Neural progenitor cell (in vitro differentiated cells): ENCODE measurements at regions not wholly inside any gene's neighbourhood (a gene's known extent, or its start where the extent isn't known, plus 50 kb on each side); places are given as distances from the start of the nearest gene placed in this dataset.
"Not testable (repeated sequence)": the region's sequence is repeated elsewhere in the genome, so short reads cannot be mapped to it uniquely, and the experiment has no call there.

ENCODE experiments used
- DNase-seq: peaks from one replicate; pipeline ENCODE4 v3.0.0-alpha.2; 2016; ENCODE audit warnings: low spot score
- H2AFZ ChIP-seq: fragments of 200-600 bp; sonication (generic); replicated peaks from 2 replicates; pipeline ENCODE4 v1.6.1; 2016; ENCODE audit warnings: antibody characterized with exemption
- H3F3A ChIP-seq: fragments of 200-600 bp; sonication (generic); 2 replicates; pipeline ENCODE4 v1.6.1; 2016; ENCODE audit warnings: antibody characterized with exemption, low read depth
- H3K27ac ChIP-seq: fragments of 200-600 bp; sonication (generic); 2 replicates; pipeline ENCODE4 v1.5.1; 2016; ENCODE audit warnings: mild to moderate bottlenecking
- H3K27me3 ChIP-seq: fragments of 200-600 bp; sonication (generic); 2 replicates; pipeline ENCODE4 v1.6.1; 2016; ENCODE audit warnings: mild to moderate bottlenecking, moderate library complexity
- H3K36me3 ChIP-seq: fragments of 200-600 bp; sonication (generic); 2 replicates; pipeline ENCODE4 v1.5.1; 2016
- H3K4me1 ChIP-seq: fragments of 200-600 bp; sonication (generic); 2 replicates; pipeline ENCODE4 v1.6.1; 2016; ENCODE audit warnings: mixed run types
- H3K4me2 ChIP-seq: fragments of 200-600 bp; sonication (generic); 2 replicates; pipeline ENCODE4 v1.6.1; 2016
- H3K4me3 ChIP-seq: fragments of 200-600 bp; sonication (generic); 2 replicates; pipeline ENCODE4 v1.5.1; 2016
- H3K79me2 ChIP-seq: fragments of 200-600 bp; sonication (generic); 2 replicates; pipeline ENCODE4 v1.6.1; 2016; ENCODE audit warnings: low read depth
- H3K9ac ChIP-seq: fragments of 200-600 bp; sonication (generic); 2 replicates; pipeline ENCODE4 v1.6.1; 2016
- H3K9me3 ChIP-seq: fragments of 200-600 bp; sonication (generic); 2 replicates; pipeline ENCODE4 v1.5.1; 2016; ENCODE audit warnings: low read depth
- H4K20me1 ChIP-seq: fragments of 200-600 bp; sonication (generic); 2 replicates; pipeline ENCODE4 v1.6.1; 2016; ENCODE audit warnings: low read depth
- H3K27ac Mint-ChIP-seq: 3 replicates; pipeline ENCODE4 v1.8.0; 2021; ENCODE audit warnings: mixed read lengths
- H3K27me3 Mint-ChIP-seq: 2 replicates; pipeline ENCODE4 v1.8.0; 2022; ENCODE audit warnings: low read depth, mild to moderate bottlenecking, inconsistent platforms, moderate library complexity, mixed read lengths; ENCODE audit not compliant: insufficient read depth
- H3K36me3 Mint-ChIP-seq: 3 replicates; pipeline ENCODE4 v1.8.0; 2021; ENCODE audit warnings: mixed read lengths
- H3K4me1 Mint-ChIP-seq: 3 replicates; pipeline ENCODE4 v1.8.0; 2021; ENCODE audit warnings: mixed read lengths
- H3K4me3 Mint-ChIP-seq: 3 replicates; pipeline ENCODE4 v1.8.0; 2021; ENCODE audit warnings: mild to moderate bottlenecking, moderate library complexity, mixed read lengths
- H3K9me3 Mint-ChIP-seq: 3 replicates; pipeline ENCODE4 v1.8.0; 2020; ENCODE audit warnings: mixed read lengths
- EZH2 ChIP-seq: fragments of 200-600 bp; sonication (generic); IDR thresholded peaks from 2 replicates; pipeline ENCODE4 v1.6.1; 2017; ENCODE audit warnings: antibody characterized with exemption, mild to moderate bottlenecking, moderate library complexity
- EZH2phosphoT487 ChIP-seq: fragments of 200-600 bp; sonication (generic); IDR thresholded peaks from 2 replicates; pipeline ENCODE4 v1.6.1; 2017; ENCODE audit warnings: antibody characterized with exemption
- TF ChIP-seq, protein P1 (sequence below): fragments of 200-600 bp; sonication (generic); IDR thresholded peaks from 2 replicates; pipeline ENCODE4 v1.5.1; 2017; ENCODE audit warnings: antibody characterized with exemption, mild to moderate bottlenecking

GRCh38 chrX:1093586-1094421 lies 118.6 kb downstream of the CRLF2 start:
- DNase-seq, result no peak
- Histone ChIP-seq H3F3A (no peaks in the 10 kb centered on the region), H3K79me2 (no peaks in the 10 kb centered on the region), H3K4me3 (no peak overlapping the region), H3K27ac (no peak overlapping the region), H3K27me3 (no peaks in the 10 kb centered on the region), H2AFZ (peak overlapping the region; percentile 9), H3K4me2 (no peak overlapping the region), H4K20me1 (no peaks in the 10 kb centered on the region), H3K9ac (no peak overlapping the region), H3K36me3 (no peaks in the 10 kb centered on the region), H3K9me3 (no peaks in the 10 kb centered on the region), H3K4me1 (peaks cover 10% of the 10 kb centered on the region)
- Mint-ChIP-seq H3K4me1 (peaks cover 19% of the 10 kb centered on the region), H3K27ac (no peak overlapping the region), H3K27me3 (peaks cover 33% of the 10 kb centered on the region), H3K36me3 (peaks cover 2% of the 10 kb centered on the region), H3K4me3 (no peak overlapping the region), H3K9me3 (peaks cover 26% of the 10 kb centered on the region)
- TF ChIP-seq EZH2 (no peak), EZH2phosphoT487 (no peak)
- TF ChIP-seq, protein P1, sequence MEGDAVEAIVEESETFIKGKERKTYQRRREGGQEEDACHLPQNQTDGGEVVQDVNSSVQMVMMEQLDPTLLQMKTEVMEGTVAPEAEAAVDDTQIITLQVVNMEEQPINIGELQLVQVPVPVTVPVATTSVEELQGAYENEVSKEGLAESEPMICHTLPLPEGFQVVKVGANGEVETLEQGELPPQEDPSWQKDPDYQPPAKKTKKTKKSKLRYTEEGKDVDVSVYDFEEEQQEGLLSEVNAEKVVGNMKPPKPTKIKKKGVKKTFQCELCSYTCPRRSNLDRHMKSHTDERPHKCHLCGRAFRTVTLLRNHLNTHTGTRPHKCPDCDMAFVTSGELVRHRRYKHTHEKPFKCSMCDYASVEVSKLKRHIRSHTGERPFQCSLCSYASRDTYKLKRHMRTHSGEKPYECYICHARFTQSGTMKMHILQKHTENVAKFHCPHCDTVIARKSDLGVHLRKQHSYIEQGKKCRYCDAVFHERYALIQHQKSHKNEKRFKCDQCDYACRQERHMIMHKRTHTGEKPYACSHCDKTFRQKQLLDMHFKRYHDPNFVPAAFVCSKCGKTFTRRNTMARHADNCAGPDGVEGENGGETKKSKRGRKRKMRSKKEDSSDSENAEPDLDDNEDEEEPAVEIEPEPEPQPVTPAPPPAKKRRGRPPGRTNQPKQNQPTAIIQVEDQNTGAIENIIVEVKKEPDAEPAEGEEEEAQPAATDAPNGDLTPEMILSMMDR, result no peak

DNA sequence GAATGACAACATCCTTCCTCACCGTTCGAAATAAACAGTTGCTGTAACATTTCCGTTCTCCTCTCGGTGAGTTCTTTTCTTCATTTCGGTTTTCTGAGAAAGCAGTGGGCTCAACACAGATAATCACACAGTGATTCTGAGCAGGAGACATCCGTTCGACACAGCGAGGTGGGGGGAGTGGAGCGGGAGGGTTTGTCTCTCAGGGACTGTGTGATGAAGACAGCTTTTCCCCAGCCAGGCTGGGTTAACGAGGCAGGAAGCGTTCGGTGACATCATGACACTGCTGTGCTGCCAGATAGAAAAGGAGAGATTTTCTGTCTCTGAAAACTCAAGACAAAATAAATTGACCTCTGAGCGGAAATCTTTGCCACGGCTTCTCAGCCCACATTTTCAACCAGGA lies 119.3 kb downstream of the CRLF2 start:
- no peaks in the 10 kb centered on the region for H3F3A ChIP-seq
- no peaks in the 10 kb centered on the region for H3K36me3 ChIP-seq
- no peak overlapping the region for H2AFZ ChIP-seq
- no peaks in the 10 kb centered on the region for H3K9me3 ChIP-seq
- Mint-ChIP-seq H3K9me3 (peaks cover 20% of the 10 kb centered on the region), H3K27ac (no peak overlapping the region), H3K27me3 (peaks cover 28% of the 10 kb centered on the region), H3K4me1 (peaks cover 19% of the 10 kb centered on the region), H3K4me3 (no peak overlapping the region), H3K36me3 (peaks cover 2% of the 10 kb centered on the region)
- no peak overlapping the region for H3K9ac ChIP-seq
- H3K79me2 ChIP-seq, result no peaks in the 10 kb centered on the region
- peaks cover 10% of the 10 kb centered on the region for H3K4me1 ChIP-seq
- H4K20me1 ChIP-seq, result no peaks in the 10 kb centered on the region
- H3K4me3 ChIP-seq, result no peak overlapping the region
- H3K4me2 ChIP-seq, result no peak overlapping the region
- no peaks in the 10 kb centered on the region for H3K27me3 ChIP-seq
- TF ChIP-seq, protein P1, result no peak
- TF ChIP-seq EZH2phosphoT487 (no peak), EZH2 (no peak)
- H3K27ac ChIP-seq, result no peak overlapping the region
- no peak for DNase-seq

GRCh38 chrX:1086444-1087409 lies 125.7 kb downstream of the CRLF2 start:
- H3F3A ChIP-seq, result no peaks in the 10 kb centered on the region
- no peak overlapping the region for H3K4me2 ChIP-seq
- H3K9ac ChIP-seq, result no peak overlapping the region
- no peak for DNase-seq
- no peaks in the 10 kb centered on the region for H4K20me1 ChIP-seq
- peaks cover 31% of the 10 kb centered on the region for H3K9me3 Mint-ChIP-seq
- H3K4me3 ChIP-seq, result no peak overlapping the region
- no peaks in the 10 kb centered on the region for H3K79me2 ChIP-seq
- no peaks in the 10 kb centered on the region for H3K27me3 ChIP-seq
- H3K27me3 Mint-ChIP-seq, result peaks cover 17% of the 10 kb centered on the region
- no peak overlapping the region for H2AFZ ChIP-seq
- peaks cover 5% of the 10 kb centered on the region for H3K36me3 Mint-ChIP-seq
- H3K36me3 ChIP-seq, result no peaks in the 10 kb centered on the region
- no peaks in the 10 kb centered on the region for H3K4me1 Mint-ChIP-seq
- TF ChIP-seq EZH2 (no peak), EZH2phosphoT487 (no peak)
- TF ChIP-seq, protein P1, result no peak
- peak overlapping the region; percentile 27 for H3K27ac Mint-ChIP-seq
- peak overlapping the region; percentile 10 for H3K4me3 Mint-ChIP-seq
- H3K27ac ChIP-seq, result no peak overlapping the region
- no peaks in the 10 kb centered on the region for H3K4me1 ChIP-seq
- no peaks in the 10 kb centered on the region for H3K9me3 ChIP-seq

DNA sequence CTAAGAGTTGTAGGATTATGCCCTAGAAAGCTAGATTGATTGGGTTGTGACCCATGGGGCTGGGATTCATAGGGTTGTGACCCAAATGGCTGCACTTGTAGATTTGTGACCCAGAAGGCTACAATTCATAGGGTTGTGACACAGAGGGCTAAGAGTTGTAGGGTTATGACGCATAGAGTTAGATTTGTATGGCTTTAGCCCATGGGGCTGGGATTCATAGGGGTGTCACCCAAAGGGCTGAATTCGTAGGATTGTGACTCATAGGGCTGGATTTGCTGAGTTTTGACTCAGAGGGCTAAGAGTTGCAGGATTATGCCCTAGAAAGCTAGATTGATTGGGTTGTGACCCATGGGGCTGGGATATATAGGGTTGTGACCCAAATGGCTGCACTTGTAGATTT lies 126.6 kb downstream of the CRLF2 start:
- not testable (repeated sequence) for H3K36me3 Mint-ChIP-seq, H3F3A ChIP-seq, H3K4me3 ChIP-seq, H3K4me3 Mint-ChIP-seq, DNase-seq, H3K27ac ChIP-seq, H3K27ac Mint-ChIP-seq, H4K20me1 ChIP-seq, H3K4me2 ChIP-seq, H3K79me2 ChIP-seq, H3K9me3 ChIP-seq, H2AFZ ChIP-seq, H3K4me1 Mint-ChIP-seq, H3K27me3 ChIP-seq, H3K4me1 ChIP-seq, H3K36me3 ChIP-seq, H3K9ac ChIP-seq
- Mint-ChIP-seq H3K9me3 (peaks cover 31% of the 10 kb centered on the region), H3K27me3 (peaks cover 15% of the 10 kb centered on the region)
